Esophagus muscularis mucosa (tissue), 4 donors: ENCODE measurements at regions not wholly inside any gene's neighbourhood (a gene's known extent, or its start where the extent isn't known, plus 50 kb on each side); places are given as distances from the start of the nearest gene placed in this dataset.
"Not testable (repeated sequence)": the region's sequence is repeated elsewhere in the genome, so short reads cannot be mapped to it uniquely, and the experiment has no call there.

Source experiments
- DNase-seq: peaks from one replicate; pipeline ENCODE4 v3.0.0-alpha.2; 2017; ENCODE audit errors: extremely low spot score
- H3K27ac ChIP-seq, 4 donors: fragments of 200-600 bp; sonication (generic); replicated peaks in 1 of 4; 1 replicate in 3 of 4; 2 replicates in 1 of 4; pipeline ENCODE4 v1.5.1; 2016 to 2019; ENCODE audit warnings: mild to moderate bottlenecking in 1 of 4
- H3K27me3 ChIP-seq, 4 donors: fragments of 200-600 bp; sonication (generic); one replicate each; pipeline versions ENCODE4 v1.5.1 to v1.6.0; 2016 to 2019
- H3K36me3 ChIP-seq, 4 donors: fragments of 200-600 bp; sonication (generic); one replicate each; pipeline ENCODE4 v1.5.1; 2016 to 2019
- H3K4me1 ChIP-seq, 4 donors: fragments of 200-600 bp; sonication (generic); one replicate each; pipeline ENCODE4 v1.5.1; 2016 to 2019
- H3K4me3 ChIP-seq, 4 donors: fragments of 200-600 bp; sonication (generic); 1 replicate in 2 of 4; 2 replicates in 2 of 4; pipeline ENCODE4 v1.5.1; 2016 to 2019; ENCODE audit warnings: mild to moderate bottlenecking in 4 of 4, moderate library complexity in 1 of 4
- H3K9me3 ChIP-seq, 4 donors: fragments of 200-600 bp; sonication (generic); 1 replicate in 3 of 4; 2 replicates in 1 of 4; pipeline ENCODE4 v1.5.1; 2016 to 2019
- EP300 ChIP-seq: sonication (generic); formaldehyde crosslinking; IDR thresholded peaks from one replicate; pipeline ENCODE4 v1.6.1; 2017; ENCODE audit warnings: antibody characterized with exemption
- POLR2A ChIP-seq: fragments of 450-650 bp; IDR thresholded peaks from one replicate; pipeline ENCODE4 v1.6.1; 2017; ENCODE audit warnings: antibody characterized with exemption, moderate library complexity, mild to moderate bottlenecking, low read depth
- POLR2AphosphoS5 ChIP-seq, 2 donors: sonication (generic); formaldehyde crosslinking; IDR thresholded peaks; one replicate each; pipeline ENCODE4 v1.6.1; 2017; ENCODE audit warnings: antibody characterized with exemption in 2 of 2
- WGBS: methylation state at CpG from one replicate; pipeline ENCODE4 v1.1.5; 2018; 5-methylcytosine and 5-hydroxymethylcytosine counted together
- intact Hi-C: fragments of 100-400 bp; cut with DNase I; formaldehyde crosslinking; loops from one replicate; pipeline ENCODE4 v1.15.1; 2023
- TF ChIP-seq, protein P1 (sequence below), 3 experiments: fragments of 200-600 bp in 2 of 3; fragments of 450-650 bp in 1 of 3; sonication (generic) in 2 of 3; IDR thresholded peaks; one replicate each; pipeline ENCODE4 v1.5.1; 2017 to 2019; ENCODE audit warnings: antibody characterized with exemption in 3 of 3, mild to moderate bottlenecking in 2 of 3, moderate library complexity in 1 of 3

DNA sequence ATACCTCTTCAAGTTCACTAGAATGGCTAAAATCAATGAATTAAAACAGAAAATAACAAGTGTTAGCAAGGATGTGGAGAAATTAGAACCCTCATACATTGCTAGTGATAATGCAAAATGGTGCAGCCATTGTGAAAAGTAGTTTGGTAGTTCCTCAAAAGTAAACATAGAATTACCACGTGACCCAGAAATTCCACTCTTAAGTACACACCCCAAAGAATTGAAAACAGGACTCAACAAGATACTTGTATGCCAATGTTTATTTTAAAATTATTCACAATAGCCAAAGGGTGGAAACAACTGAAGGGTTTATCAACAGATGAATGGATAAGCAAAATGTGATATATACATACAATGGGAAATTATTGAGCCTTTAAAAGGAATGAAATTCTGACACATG lies 70.3 kb downstream of the BARX1 start:
- no peak for TF ChIP-seq POLR2A
- TF ChIP-seq POLR2AphosphoS5 (IDR thresholded peaks at IDR 0.05), result no peak
- WGBS, result 67% methylated on average over 1 of the region's 1 CpG

DNA sequence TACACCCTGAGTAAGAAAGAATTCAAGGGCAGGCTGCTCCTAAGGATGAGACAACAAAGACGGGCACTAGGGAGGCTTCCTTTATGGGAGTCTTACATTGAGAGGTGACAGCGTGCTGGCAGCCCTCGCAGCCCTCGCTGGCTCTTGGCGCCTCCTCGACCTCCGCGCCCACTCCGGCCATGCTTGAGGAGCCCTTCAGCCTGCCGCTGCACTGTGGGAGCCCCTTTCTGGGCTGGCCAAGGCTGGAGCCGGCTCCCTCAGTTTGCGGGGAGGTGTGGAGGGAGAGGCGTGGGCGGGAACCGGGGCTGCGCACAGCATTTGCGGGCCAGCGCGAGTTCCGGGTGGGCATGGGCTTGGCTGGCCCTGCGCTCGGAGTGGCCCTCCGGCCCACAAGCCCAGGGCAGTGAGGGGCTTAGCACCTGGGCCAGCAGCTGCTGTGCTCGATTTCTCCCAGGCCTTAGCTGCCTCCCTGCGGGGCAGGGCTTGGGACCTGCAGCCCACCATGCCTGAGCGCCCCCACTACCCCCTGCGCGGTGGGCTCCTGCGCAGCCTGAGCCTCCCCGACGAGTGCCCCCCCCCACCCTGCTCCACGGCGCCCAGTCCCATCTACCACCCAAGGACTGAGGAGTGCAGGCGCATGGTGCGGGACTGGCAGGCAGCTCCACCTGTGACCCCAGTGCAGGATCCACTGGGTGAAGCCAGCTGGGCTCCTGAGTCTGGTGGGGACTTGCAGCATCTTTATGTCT lies 75.3 kb downstream of the BARX1 start:
- peaks cover 0 to 11% (median 0%) of the 10 kb centered on the region in 4 donors for H3K27me3 ChIP-seq
- peak; percentile 55 for DNase-seq
- 95% methylated on average over 13 of the region's 35 CpGs for WGBS
- intact Hi-C loops, H3K27ac ChIP-seq, H3K4me1 ChIP-seq, H3K4me3 ChIP-seq, H3K36me3 ChIP-seq: not testable (repeated sequence)
- peaks cover 0 to 21% (median 17%) of the 10 kb centered on the region in 4 donors for H3K9me3 ChIP-seq

More for the DNA sequence above, 70.3 kb downstream of the BARX1 start:
- no peak overlapping the region for H3K27ac ChIP-seq
- H3K4me1 ChIP-seq, result no peaks in the 10 kb centered on the region
- peaks cover 0 to 10% (median 0%) of the 10 kb centered on the region in 4 donors for H3K27me3 ChIP-seq
- no peaks in the 10 kb centered on the region for H3K36me3 ChIP-seq
- DNase-seq, result no peak
- H3K9me3 ChIP-seq, result peaks cover 0 to 12% (median 0%) of the 10 kb centered on the region in 4 donors
- intact Hi-C loops, result no loop called here
- H3K4me3 ChIP-seq, result no peak overlapping the region

DNA sequence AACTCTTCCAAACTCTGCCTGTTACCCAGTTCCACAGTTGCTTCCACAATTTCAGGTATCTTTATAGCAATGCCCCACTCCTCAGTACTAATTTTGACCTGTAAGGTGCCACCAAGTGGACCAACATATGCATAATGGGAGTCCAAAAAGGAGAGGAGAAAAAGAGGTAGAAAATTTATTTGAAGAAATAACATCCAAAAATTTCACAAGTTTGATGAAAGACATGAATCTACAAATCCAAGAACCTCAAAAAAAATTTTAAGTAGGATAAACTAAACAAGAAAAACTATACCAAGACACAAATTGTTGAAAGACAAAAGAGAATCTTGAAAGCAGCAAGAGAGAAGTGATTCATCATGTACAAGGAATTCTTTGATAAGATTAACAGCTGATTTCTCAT lies 79.8 kb downstream of the BARX1 start:
- H3K27me3 ChIP-seq, result peaks cover 0 to 23% (median 0%) of the 10 kb centered on the region in 4 donors
- H3K9me3 ChIP-seq, result peaks cover 0 to 41% (median 31%) of the 10 kb centered on the region in 4 donors
- H3K4me1 ChIP-seq, result no peaks in the 10 kb centered on the region
- no peak overlapping the region for H3K4me3 ChIP-seq
- no peak for TF ChIP-seq POLR2AphosphoS5 (IDR thresholded peaks at IDR 0.05)
- TF ChIP-seq POLR2A, result no peak
- no peak for TF ChIP-seq EP300
- TF ChIP-seq, protein P1, sequence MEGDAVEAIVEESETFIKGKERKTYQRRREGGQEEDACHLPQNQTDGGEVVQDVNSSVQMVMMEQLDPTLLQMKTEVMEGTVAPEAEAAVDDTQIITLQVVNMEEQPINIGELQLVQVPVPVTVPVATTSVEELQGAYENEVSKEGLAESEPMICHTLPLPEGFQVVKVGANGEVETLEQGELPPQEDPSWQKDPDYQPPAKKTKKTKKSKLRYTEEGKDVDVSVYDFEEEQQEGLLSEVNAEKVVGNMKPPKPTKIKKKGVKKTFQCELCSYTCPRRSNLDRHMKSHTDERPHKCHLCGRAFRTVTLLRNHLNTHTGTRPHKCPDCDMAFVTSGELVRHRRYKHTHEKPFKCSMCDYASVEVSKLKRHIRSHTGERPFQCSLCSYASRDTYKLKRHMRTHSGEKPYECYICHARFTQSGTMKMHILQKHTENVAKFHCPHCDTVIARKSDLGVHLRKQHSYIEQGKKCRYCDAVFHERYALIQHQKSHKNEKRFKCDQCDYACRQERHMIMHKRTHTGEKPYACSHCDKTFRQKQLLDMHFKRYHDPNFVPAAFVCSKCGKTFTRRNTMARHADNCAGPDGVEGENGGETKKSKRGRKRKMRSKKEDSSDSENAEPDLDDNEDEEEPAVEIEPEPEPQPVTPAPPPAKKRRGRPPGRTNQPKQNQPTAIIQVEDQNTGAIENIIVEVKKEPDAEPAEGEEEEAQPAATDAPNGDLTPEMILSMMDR (IDR thresholded peaks at IDR 0.05), result no peak
- no peaks in the 10 kb centered on the region for H3K36me3 ChIP-seq
- no peak for DNase-seq
- H3K27ac ChIP-seq, result no peak overlapping the region
- intact Hi-C loops, result no loop called here

DNA sequence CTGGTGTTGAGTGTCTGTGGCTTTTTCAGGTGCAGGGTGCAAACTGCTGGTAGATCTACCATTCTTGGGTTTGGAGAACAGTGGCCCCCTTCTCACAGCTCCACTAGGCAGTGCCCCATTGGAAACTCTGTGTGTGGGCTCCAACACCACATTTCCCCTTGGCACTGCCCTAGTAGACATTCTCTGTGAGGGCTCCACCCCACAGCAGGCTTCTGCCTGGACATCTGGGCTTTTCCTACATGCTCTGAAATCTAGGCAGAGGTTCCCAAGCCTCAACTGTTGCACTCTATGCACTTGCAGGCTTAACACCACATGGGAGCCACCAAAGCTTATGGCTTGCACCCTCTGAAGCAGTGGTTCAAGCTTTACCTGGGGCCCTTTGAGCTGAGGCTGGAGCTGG lies 80.9 kb downstream of the BARX1 start:
- intact Hi-C loops, result no loop called here
- H3K4me1 ChIP-seq, result no peaks in the 10 kb centered on the region
- TF ChIP-seq, protein P1 (IDR thresholded peaks at IDR 0.05), result no peak
- TF ChIP-seq POLR2A (no peak), EP300 (no peak), POLR2AphosphoS5 (IDR thresholded peaks at IDR 0.05) (no peak)

DNA sequence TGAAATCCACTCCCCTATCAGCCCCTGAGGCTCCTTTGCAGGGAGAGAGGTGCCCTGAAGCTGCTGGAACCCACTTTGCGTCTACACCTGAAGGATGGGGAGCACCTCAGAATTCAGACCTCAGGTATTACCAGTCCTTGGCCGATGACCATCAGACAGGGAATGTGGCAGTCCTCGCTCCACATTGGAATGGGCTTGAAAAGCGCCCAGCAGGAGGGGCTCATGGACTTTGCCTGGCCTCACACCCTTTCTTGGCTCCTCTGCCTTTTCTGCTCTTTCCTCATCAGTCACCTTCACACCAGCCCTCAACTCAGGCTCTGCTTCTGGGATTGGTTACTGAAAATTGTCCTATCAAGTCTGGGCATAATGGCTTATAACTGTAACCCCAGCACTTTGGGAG lies 83.9 kb downstream of the BARX1 start:
- Histone ChIP-seq H3K27ac (no peak overlapping the region), H3K4me3 (no peak overlapping the region), H3K4me1 (no peaks in the 10 kb centered on the region), H3K36me3 (no peaks in the 10 kb centered on the region), H3K9me3 (peaks cover 0 to 38% (median 27%) of the 10 kb centered on the region in 4 donors), H3K27me3 (peaks cover 0 to 25% (median 0%) of the 10 kb centered on the region in 4 donors)
- DNase-seq, result peak; percentile 81
- intact Hi-C loops, result no loop called here
- WGBS, result 85% methylated on average over 4 of the region's 4 CpGs
- no peak for TF ChIP-seq POLR2A
- no peak for TF ChIP-seq EP300
- no peak for TF ChIP-seq POLR2AphosphoS5 (IDR thresholded peaks at IDR 0.05)
- TF ChIP-seq, protein P1 (IDR thresholded peaks at IDR 0.05), result no peak

More for the DNA sequence above, 80.9 kb downstream of the BARX1 start:
- Histone ChIP-seq H3K27me3 (peaks cover 0 to 25% (median 0%) of the 10 kb centered on the region in 4 donors), H3K27ac (no peak overlapping the region), H3K36me3 (no peaks in the 10 kb centered on the region), H3K4me3 (no peak overlapping the region), H3K9me3 (peaks cover 0 to 41% (median 31%) of the 10 kb centered on the region in 4 donors)
- DNase-seq, result peak; percentile 45
